Activated CD4-positive, alpha-beta T cell treated with anti-CD3 and anti-CD28 coated beads for 36 hours (primary cell): ENCODE measurements at regions not wholly inside any gene's neighbourhood (a gene's known extent, or its start where the extent isn't known, plus 50 kb on each side); places are given as distances from the start of the nearest gene placed in this dataset.
"Not testable (repeated sequence)": the region's sequence is repeated elsewhere in the genome, so short reads cannot be mapped to it uniquely, and the experiment has no call there.

Experiments used
- ATAC-seq: fragments of 200-7000 bp; cut with Tn5 transposase; one replicate; pipeline ENCODE4 v1.10.0; 2021; ENCODE audit warnings: mild to moderate bottlenecking, moderate library complexity
- CTCF ChIA-PET: fragments of 350-600 bp; sonication (Branson Sonifier 250); formaldehyde crosslinking; loops from one replicate; lab custom pipeline; 2021; ENCODE audit warnings: antibody characterized with exemption; lab: Charles Lee
- POLR2A ChIA-PET: fragments of 350-600 bp; sonication (Branson Sonifier 250); formaldehyde crosslinking; loops from one replicate; lab custom pipeline; 2021; ENCODE audit warnings: antibody characterized with exemption, inconsistent platforms; lab: Charles Lee
- DNase-seq: peaks from one replicate; pipeline ENCODE4 v3.0.0-alpha.2; 2020
- H3K27ac Mint-ChIP-seq: one replicate; pipeline ENCODE4 v1.8.0; 2021; ENCODE audit warnings: mixed read lengths
- H3K27me3 Mint-ChIP-seq: one replicate; pipeline ENCODE4 v1.8.0; 2021; ENCODE audit warnings: mixed read lengths
- H3K36me3 Mint-ChIP-seq: one replicate; pipeline ENCODE4 v1.8.0; 2021; ENCODE audit warnings: low read depth, mixed read lengths
- H3K4me1 Mint-ChIP-seq: one replicate; pipeline ENCODE4 v1.8.0; 2021; ENCODE audit warnings: mixed read lengths
- H3K4me3 Mint-ChIP-seq: one replicate; pipeline ENCODE4 v1.8.0; 2021; ENCODE audit warnings: mild to moderate bottlenecking, moderate library complexity, mixed read lengths
- H3K9me3 Mint-ChIP-seq: one replicate; pipeline ENCODE4 v1.8.0; 2021; ENCODE audit warnings: low read depth, mixed read lengths
- intact Hi-C, 2 experiments: fragments of 100-400 bp; cut with DNase I in 1 of 2; cut with micrococcal nuclease in 1 of 2; formaldehyde crosslinking; loops; one replicate each; pipeline versions ENCODE4 v1.14.2 to v1.15.1; 2022 to 2024; cut with DNase I, micrococcal nuclease

DNA sequence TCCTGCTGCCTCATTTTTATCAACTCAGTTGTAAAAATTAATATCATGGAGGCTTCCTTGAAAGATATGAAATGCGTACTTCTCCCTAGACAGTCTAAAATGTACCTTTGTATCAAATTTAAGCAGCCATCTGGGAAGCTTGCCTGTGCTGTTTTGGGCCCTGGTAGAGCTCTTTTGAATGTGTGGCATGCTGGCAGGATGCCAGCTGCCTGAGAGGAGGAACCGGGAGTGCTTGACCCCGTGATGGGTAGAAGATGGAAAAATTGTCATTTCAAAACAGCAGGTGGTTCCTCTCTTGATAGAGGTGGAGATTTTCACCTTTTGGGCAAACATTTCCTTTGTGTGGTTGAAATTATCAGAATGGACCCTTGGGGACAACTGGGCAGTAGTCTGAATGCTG, 245.3 kb downstream of the RPLP1 start:
- DNase-seq (no peak), ATAC-seq (no peak)
- H3K36me3 Mint-ChIP-seq: no peaks in the 10 kb centered on the region
- intact Hi-C loops: no loop called here
- ChIA-PET POLR2A (no interaction called here), CTCF (no interaction called here)
- no peak overlapping the region for H3K4me3 Mint-ChIP-seq
- H3K4me1 Mint-ChIP-seq: no peaks in the 10 kb centered on the region
- no peak overlapping the region for H3K27ac Mint-ChIP-seq
- H3K9me3 Mint-ChIP-seq: peaks cover 3% of the 10 kb centered on the region
- H3K27me3 Mint-ChIP-seq: no peaks in the 10 kb centered on the region

DNA sequence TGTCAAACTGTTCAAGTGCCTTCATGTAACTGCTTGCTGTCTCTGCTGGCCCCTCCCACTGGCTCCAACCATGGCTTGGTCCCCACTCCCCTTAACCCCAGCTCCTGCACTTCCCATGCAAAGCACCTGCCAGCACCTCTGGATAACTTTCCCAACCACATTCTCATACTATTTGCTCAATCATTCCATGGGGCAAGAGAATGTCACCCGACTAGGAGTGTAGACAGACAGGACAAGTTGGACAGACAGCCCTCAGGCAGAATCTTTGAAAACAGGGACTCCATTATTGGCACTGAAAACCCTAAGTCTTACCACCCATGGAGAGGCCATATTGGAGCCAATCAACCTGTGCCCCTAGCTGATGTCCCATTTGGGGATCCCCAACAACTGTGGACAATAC, 246.5 kb downstream of the RPLP1 start:
- CTCF ChIA-PET: no interaction called here
- H3K9me3 Mint-ChIP-seq: peaks cover 3% of the 10 kb centered on the region
- no peaks in the 10 kb centered on the region for H3K36me3 Mint-ChIP-seq

DNA sequence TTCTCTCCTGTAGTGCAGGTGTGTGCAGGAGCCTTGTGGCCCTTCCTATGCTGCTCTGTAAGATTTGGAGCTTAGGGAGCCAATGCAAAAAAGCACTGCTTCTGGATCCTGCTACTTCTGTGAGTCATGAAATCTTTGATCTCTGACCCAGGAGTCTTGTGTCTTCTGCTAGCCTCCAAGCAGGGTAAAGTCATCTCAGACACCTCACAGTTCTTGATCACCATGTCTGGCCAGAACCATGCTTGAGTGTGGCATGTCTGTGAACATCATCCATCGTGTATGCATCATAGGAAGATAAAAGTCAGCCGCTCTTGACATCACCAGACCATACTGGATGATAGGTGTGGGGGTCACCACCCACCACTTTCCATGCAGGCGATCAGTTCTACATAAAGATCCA, 247.8 kb downstream of the RPLP1 start:
- Mint-ChIP-seq H3K9me3 (peaks cover 3% of the 10 kb centered on the region), H3K4me1 (no peaks in the 10 kb centered on the region), H3K27ac (no peak overlapping the region), H3K36me3 (no peaks in the 10 kb centered on the region), H3K27me3 (no peaks in the 10 kb centered on the region), H3K4me3 (no peak overlapping the region)
- ChIA-PET CTCF (interaction anchor here (0.6 kb wide), 1 partner anchor 624 kb away, joined by 3 read pairs; no protein-coding TSS in a partner anchor), POLR2A (no interaction called here)
- intact Hi-C loops: no loop called here
- ATAC-seq (peak; percentile 71), DNase-seq (no peak)

More for the DNA sequence above, 246.5 kb downstream of the RPLP1 start:
- H3K27ac Mint-ChIP-seq: no peak overlapping the region
- POLR2A ChIA-PET: no interaction called here
- DNase-seq (no peak), ATAC-seq (no peak)
- no peak overlapping the region for H3K4me3 Mint-ChIP-seq
- no peaks in the 10 kb centered on the region for H3K27me3 Mint-ChIP-seq
- intact Hi-C loops: no loop called here
- H3K4me1 Mint-ChIP-seq: no peaks in the 10 kb centered on the region

DNA sequence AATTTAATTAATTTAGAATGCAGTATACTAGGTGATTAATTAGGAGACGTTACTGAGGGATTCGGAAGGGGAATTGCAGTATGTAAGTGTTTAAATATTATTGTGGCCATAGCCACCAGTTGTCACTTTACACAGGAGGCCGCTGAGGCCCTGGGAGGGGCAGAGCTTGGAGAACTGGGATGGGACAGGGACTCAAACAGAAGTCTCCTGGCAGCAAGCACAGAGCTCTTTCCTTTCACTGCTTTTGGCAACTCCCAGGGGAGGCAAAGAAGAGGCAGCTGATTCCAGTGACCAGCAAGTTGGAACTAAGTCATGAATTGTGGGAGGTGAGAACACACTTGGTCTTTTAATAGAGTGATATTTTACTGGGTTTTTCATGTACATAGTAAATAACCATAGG, 248.6 kb downstream of the RPLP1 start:
- CTCF ChIA-PET: interaction anchor here (0.6 to 0.7 kb wide), 2 partner anchors 831 to 898 kb away, joined by 3 read pairs; no protein-coding TSS in a partner anchor
- no peaks in the 10 kb centered on the region for H3K36me3 Mint-ChIP-seq
- no peaks in the 10 kb centered on the region for H3K4me1 Mint-ChIP-seq
- no peaks in the 10 kb centered on the region for H3K27me3 Mint-ChIP-seq
- H3K27ac Mint-ChIP-seq: no peak overlapping the region
- H3K9me3 Mint-ChIP-seq: peaks cover 3% of the 10 kb centered on the region
- ATAC-seq (no peak), DNase-seq (no peak)
- intact Hi-C loops: no loop called here
- H3K4me3 Mint-ChIP-seq: no peak overlapping the region
- POLR2A ChIA-PET: interaction anchor here (0.8 kb wide), 1 partner anchor 626 kb away, joined by 4 read pairs; no protein-coding TSS in a partner anchor

DNA sequence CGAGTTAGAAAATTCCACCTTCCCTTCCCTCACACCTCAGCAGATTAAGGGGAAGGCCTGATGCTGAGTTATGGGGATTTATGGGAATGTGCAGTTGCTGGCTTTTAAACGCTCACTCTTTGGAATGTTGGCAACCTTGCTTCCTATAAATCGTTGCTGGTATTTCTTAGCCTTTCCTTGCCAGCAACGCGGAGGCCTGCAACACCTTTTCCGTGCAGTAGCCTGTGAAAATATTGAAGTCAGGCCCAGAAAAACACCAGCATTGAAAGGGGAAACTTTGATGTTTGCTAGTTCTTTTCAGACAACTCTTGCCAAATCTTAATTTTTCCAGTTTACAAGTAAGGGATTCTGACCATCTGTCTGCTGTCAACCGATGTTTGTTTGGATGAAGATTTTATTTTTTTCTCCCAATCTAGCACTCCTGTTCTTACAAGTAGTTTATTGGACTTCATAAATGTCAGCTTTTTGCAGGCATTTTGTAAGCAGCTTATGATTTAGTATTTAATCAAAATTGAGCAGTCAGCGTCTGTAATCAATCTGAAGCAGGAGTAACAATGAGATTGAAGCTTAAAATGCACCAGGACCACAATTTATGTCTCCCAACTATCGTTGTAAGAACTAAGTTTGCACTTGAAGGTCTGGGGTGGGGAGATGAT, 251.0 kb downstream of the RPLP1 start:
- intact Hi-C loops: no loop called here
- ATAC-seq: no peak
- CTCF ChIA-PET: interaction anchor here (0.7 kb wide), 1 partner anchor 10 kb away, joined by 5 read pairs; no protein-coding TSS in a partner anchor
- no peaks in the 10 kb centered on the region for H3K36me3 Mint-ChIP-seq
- H3K27ac Mint-ChIP-seq: no peak overlapping the region
- no peaks in the 10 kb centered on the region for H3K27me3 Mint-ChIP-seq
- POLR2A ChIA-PET: interaction anchor here (0.6 to 0.7 kb wide), 2 partner anchors 229 to 804 kb away, joined by 3 read pairs; no protein-coding TSS in a partner anchor
- no peak overlapping the region for H3K4me3 Mint-ChIP-seq
- peaks cover 10% of the 10 kb centered on the region for H3K9me3 Mint-ChIP-seq
- no peak for DNase-seq
- no peaks in the 10 kb centered on the region for H3K4me1 Mint-ChIP-seq

DNA sequence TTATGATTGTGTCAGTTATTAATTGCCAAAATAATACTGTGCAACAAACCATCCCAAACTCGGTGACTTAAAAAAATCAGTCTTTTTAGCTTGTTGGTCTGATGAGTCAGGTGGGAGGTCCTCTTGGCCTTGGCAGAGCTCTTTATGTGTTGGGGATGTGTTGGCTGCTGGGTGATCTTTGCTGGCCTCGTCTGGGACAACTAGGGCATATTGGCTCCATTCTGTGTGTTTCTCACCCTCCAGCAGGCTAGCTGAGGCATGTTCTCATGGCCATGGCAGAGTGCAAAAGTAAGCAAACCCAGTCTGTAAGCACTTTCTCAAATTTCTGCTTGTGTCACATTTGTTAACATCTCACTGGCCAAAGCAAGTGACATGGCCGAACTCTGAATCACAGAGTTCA, 251.6 kb downstream of the RPLP1 start:
- intact Hi-C loops: no loop called here
- Mint-ChIP-seq H3K27me3 (no peaks in the 10 kb centered on the region), H3K36me3 (no peaks in the 10 kb centered on the region), H3K27ac (no peak overlapping the region), H3K4me3 (no peak overlapping the region), H3K4me1 (no peaks in the 10 kb centered on the region), H3K9me3 (peaks cover 12% of the 10 kb centered on the region)
- DNase-seq: no peak
- no peak for ATAC-seq
- CTCF ChIA-PET: interaction anchor here (0.5 to 0.7 kb wide), 2 partner anchors 9 to 362 kb away, joined by 3 to 5 read pairs; no protein-coding TSS in a partner anchor
- POLR2A ChIA-PET: interaction anchor here (0.6 kb wide), 1 partner anchor 804 kb away, joined by 3 read pairs; no protein-coding TSS in a partner anchor

DNA sequence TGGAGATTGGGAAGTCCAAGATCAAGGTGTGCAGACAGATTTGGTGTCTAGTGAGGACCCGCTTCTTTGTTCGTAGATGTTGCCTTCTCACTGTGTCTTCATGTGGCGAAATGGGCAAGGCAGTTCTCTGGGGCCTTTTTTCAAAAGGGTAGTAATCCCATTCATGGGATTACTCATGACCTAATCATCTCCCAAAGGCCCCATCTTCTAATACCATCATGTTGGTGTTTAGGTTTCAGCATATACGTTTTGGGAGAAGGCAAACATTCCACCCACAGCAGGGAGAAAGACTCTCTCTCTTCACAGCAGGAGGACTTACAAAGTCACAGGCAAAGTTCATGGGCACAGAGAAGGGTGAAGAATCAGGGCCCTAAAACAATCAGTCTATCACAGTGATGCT, 252.1 kb downstream of the RPLP1 start:
- no peak overlapping the region for H3K27ac Mint-ChIP-seq
- ATAC-seq (no peak), DNase-seq (no peak)
- no peaks in the 10 kb centered on the region for H3K36me3 Mint-ChIP-seq
- intact Hi-C loops: no loop called here
- H3K9me3 Mint-ChIP-seq: peaks cover 15% of the 10 kb centered on the region
- no peaks in the 10 kb centered on the region for H3K4me1 Mint-ChIP-seq
- CTCF ChIA-PET: interaction anchor here (0.5 kb wide), 1 partner anchor 361 kb away, joined by 3 read pairs; no protein-coding TSS in a partner anchor
- no peak overlapping the region for H3K4me3 Mint-ChIP-seq
- POLR2A ChIA-PET: no interaction called here
- no peaks in the 10 kb centered on the region for H3K27me3 Mint-ChIP-seq

DNA sequence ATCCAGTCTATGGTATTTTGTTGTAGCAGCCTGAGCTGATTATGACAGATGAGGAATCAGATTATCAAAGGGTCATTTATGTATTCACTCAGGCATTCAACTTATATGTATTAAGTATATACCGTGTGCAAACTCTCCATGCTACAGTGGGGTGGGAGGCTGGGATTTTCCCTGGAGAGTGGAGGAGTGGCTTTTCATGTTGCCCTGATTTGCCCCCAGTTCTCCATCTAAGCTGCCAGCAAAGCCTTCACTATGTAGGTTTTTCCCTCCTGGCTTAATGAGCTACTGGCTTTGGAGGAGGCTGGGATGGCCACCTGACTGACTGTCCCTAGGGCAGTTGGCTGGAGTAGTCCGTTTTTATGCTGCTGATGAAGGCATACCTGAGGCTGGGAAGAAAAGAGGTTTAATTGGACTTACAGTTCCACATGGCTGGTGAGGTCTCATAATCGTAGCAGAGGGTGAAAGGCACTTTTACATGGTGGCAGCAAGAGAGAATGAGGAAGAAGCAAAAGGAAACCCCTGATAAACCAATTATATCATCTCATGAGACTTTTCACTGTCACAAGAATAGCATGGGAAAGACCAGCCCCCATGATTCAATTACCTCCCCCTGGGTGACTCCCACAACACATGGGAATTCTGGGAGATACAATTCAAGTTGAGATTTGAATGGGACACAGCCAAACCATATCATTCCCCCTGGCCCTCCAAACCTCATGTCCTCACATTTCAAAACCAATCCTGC, 253.9 kb downstream of the RPLP1 start:
- Mint-ChIP-seq H3K27ac (no peak overlapping the region), H3K9me3 (peaks cover 14% of the 10 kb centered on the region), H3K27me3 (peaks cover 3% of the 10 kb centered on the region), H3K36me3 (no peaks in the 10 kb centered on the region), H3K4me3 (no peak overlapping the region), H3K4me1 (no peaks in the 10 kb centered on the region)
- intact Hi-C loops: no loop called here
- CTCF ChIA-PET: no interaction called here
- POLR2A ChIA-PET: no interaction called here
- no peak for ATAC-seq
- DNase-seq: no peak

DNA sequence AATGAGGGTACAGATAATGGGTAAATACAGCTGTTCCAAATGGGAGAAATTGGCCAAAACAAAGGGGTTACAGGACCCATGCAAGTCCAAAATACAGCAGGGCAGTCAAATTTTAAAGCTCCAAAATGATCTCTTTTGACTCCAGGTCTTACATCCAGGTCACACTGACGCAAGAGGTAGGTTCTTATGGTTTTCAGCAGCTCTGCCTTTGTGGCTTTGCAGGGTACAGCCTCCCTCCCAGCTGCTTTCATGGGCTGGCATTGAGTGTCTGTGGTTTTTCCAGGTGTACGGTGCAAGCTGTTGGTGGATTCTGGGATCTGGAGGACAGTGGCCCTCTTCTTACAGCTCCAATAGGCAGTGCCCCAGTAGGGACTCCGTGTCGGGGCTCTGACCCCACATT, 254.6 kb downstream of the RPLP1 start:
- POLR2A ChIA-PET, intact Hi-C loops, H3K4me3 Mint-ChIP-seq, ATAC-seq, H3K36me3 Mint-ChIP-seq, DNase-seq, H3K27me3 Mint-ChIP-seq, H3K4me1 Mint-ChIP-seq, H3K27ac Mint-ChIP-seq, CTCF ChIA-PET: not testable (repeated sequence)
- peaks cover 14% of the 10 kb centered on the region for H3K9me3 Mint-ChIP-seq

DNA sequence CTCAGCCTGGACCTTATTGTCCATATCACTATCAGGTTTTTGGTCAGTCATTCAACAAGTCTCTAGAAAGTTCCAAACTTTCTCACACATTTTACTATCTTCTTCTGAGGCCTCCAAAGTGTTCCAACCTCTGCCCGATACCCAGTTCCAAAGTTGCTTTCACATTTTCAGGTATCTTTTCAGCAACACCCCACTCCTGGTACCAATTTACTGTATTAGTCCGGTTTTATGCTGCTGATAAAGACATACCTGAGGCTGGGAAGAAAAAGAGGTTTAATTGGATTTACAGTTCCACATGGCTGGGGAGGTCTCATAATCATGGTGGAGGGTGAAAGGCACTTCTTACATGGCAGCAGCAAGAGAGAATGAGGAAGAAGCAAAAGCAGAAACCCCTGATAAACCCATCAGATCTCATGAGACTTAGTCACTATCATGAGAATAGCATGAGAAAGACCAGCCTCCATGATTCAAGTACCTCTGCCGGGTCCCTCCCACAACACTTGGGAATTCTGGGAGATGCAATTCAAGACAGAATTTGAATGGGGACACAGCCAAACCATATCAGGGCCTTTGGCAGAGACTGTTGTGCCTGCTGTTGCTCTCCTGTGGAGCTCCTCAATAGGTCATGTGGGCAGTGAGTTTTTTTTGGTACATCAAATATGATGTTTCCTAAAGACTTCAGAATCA, 256.0 kb downstream of the RPLP1 start:
- H3K36me3 Mint-ChIP-seq, POLR2A ChIA-PET, intact Hi-C loops, H3K27ac Mint-ChIP-seq, H3K4me3 Mint-ChIP-seq, H3K27me3 Mint-ChIP-seq, DNase-seq, ATAC-seq: not testable (repeated sequence)
- H3K4me1 Mint-ChIP-seq: peaks cover 10% of the 10 kb centered on the region
- CTCF ChIA-PET: interaction anchor here (0.5 to 1.5 kb wide), 3 partner anchors 9 to 545 kb away, joined by 3 read pairs; no protein-coding TSS in a partner anchor
- H3K9me3 Mint-ChIP-seq: peaks cover 14% of the 10 kb centered on the region

DNA sequence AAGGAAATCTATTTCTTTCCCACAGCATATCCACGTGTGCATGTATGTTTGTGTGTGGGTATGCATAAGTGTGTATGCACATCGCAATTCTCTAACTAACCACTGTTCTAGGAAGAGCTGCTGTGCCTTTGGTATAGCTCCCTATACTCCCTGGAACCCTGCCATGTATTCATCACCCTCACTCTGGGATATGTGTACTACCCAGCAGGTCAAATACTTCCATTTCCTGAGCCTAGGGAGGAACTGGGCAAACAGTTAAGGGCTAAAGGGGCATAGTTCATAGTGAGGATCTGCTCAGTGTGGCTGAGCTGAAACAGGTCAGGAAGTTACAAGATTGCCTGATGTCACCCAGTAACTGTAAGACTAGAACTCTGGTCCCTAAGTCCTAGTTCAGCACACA, 260.4 kb downstream of the RPLP1 start:
- DNase-seq (no peak), ATAC-seq (no peak)
- Mint-ChIP-seq H3K27me3 (peaks cover 7% of the 10 kb centered on the region), H3K27ac (no peak overlapping the region), H3K9me3 (peaks cover 13% of the 10 kb centered on the region), H3K4me1 (peaks cover 52% of the 10 kb centered on the region), H3K36me3 (peaks cover 3% of the 10 kb centered on the region), H3K4me3 (no peak overlapping the region)
- POLR2A ChIA-PET: no interaction called here
- intact Hi-C loops: loop anchor here (5.0 to 10.0 kb wide), 5 partner anchors 138 to 774 kb away; no protein-coding TSS in a partner anchor
- CTCF ChIA-PET: interaction anchor here (0.5 to 1.2 kb wide), 2 partner anchors 9 to 249 kb away, joined by 3 to 5 read pairs; no protein-coding TSS in a partner anchor
